ENCODE measurements at regions not wholly inside any gene's neighbourhood (a gene's known extent, or its start where the extent isn't known, plus 50 kb on each side); places are given as distances from the start of the nearest gene placed in this dataset.

DNA sequence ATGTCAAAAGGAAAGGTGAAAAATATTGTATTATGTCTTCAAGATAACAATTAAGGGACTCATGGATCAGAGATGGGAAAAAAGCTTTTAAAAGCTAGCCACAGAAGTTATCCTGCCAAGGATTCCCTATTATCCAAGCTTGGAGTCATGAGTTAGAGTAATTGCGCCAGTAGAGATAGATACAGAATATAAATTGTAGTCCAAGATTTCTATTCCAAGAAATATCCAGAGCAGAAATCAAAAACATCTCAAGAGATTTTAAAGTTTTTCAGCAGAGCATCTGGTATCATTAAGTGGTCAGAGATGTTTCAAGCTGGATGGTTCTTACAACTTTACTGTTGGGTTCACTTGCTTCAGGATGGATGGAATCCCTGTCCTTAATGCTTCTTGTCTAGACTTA, 186.7 kb downstream of the PCDH18 start:
- H3K9me3 ChIP-seq (ENCODE audit: control insufficient read depth, insufficient read depth, low read length), result no peaks in the 10 kb centered on the region
- no peaks in the 10 kb centered on the region for H3K36me3 ChIP-seq (ENCODE audit: control insufficient read depth, insufficient read depth, low read length)
- H3K4me3 ChIP-seq (ENCODE audit: insufficient read depth, low read depth, low read length), result no peak overlapping the region
- in situ Hi-C loops (cut with MboI; ENCODE audit: low sequenced_read_pairs), result no loop called here
- no peaks in the 10 kb centered on the region for H3K9me1 ChIP-seq (ENCODE audit: insufficient read depth, low read length)
- H3K18ac ChIP-seq (ENCODE audit: low read depth, low read length), result no peak overlapping the region
- H4K8ac ChIP-seq (ENCODE audit: low read depth in 2 of 2, low read length in 2 of 2), result no peak overlapping the region
- H4K91ac ChIP-seq (ENCODE audit: insufficient read depth, low read depth, low read length), result no peak overlapping the region
- H2BK120ac ChIP-seq (ENCODE audit: low read depth, low read length), result no peak overlapping the region
- no peak overlapping the region for H2AK9ac ChIP-seq (replicated peaks; ENCODE audit: low read depth, low read length, poor library complexity)
- no peak overlapping the region for H3K56ac ChIP-seq (ENCODE audit: extremely low read depth, insufficient read depth, low read length)
- H3K4me2 ChIP-seq (ENCODE audit: low read depth, low read length), result no peak overlapping the region
- POLR2A ChIA-PET (ENCODE audit: unreplicated experiment), result no interaction called here
- no peak overlapping the region for H2AK5ac ChIP-seq (ENCODE audit: low read depth, low read length)
- DNase-seq (no peak), ATAC-seq (ENCODE audit: low read depth) (no peak)
- no peaks in the 10 kb centered on the region for H4K20me1 ChIP-seq (ENCODE audit: insufficient read depth, low read length)
- H3K4ac ChIP-seq (ENCODE audit: low read depth, low read length), result no peak overlapping the region
- no TSS peak for BruUV-seq (replicated peaks)
- no peak overlapping the region for H2AFZ ChIP-seq (replicated peaks; ENCODE audit: low read length, poor library complexity)
- H2BK5ac ChIP-seq (ENCODE audit: low read depth, low read length, poor library complexity, severe bottlenecking), result no peak overlapping the region
- no peak for TF ChIP-seq RAD21 (IDR thresholded peaks at IDR 0.05; ENCODE audit: low read length)
- TF ChIP-seq POLR2A (IDR thresholded peaks at IDR 0.05; ENCODE audit: low read depth, low read length), result no peak
- TF ChIP-seq FOS (IDR thresholded peaks at IDR 0.05; ENCODE audit: low read depth, low read length), result no peak
- TF ChIP-seq RCOR1 (IDR thresholded peaks at IDR 0.05; ENCODE audit: insufficient replicate concordance, low read length), result no peak
- TF ChIP-seq BHLHE40 (IDR thresholded peaks at IDR 0.05; ENCODE audit: low read depth, low read length), result no peak
- TF ChIP-seq CHD1 (IDR thresholded peaks at IDR 0.05; ENCODE audit: low read depth, low read length), result no peak
- TF ChIP-seq MAFK (IDR thresholded peaks at IDR 0.05; ENCODE audit: low read depth, low read length), result no peak
- TF ChIP-seq CEBPB (IDR thresholded peaks at IDR 0.05; ENCODE audit: low read depth, low read length), result no peak
- TF ChIP-seq MXI1 (IDR thresholded peaks at IDR 0.05; ENCODE audit: borderline replicate concordance, low read depth, low read length), result no peak
- TF ChIP-seq, protein P1, sequence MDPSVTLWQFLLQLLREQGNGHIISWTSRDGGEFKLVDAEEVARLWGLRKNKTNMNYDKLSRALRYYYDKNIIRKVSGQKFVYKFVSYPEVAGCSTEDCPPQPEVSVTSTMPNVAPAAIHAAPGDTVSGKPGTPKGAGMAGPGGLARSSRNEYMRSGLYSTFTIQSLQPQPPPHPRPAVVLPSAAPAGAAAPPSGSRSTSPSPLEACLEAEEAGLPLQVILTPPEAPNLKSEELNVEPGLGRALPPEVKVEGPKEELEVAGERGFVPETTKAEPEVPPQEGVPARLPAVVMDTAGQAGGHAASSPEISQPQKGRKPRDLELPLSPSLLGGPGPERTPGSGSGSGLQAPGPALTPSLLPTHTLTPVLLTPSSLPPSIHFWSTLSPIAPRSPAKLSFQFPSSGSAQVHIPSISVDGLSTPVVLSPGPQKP (IDR thresholded peaks at IDR 0.05; ENCODE audit: borderline replicate concordance, low read depth, low read length), result no peak
- no peak overlapping the region for H3K14ac ChIP-seq (replicated peaks; ENCODE audit: low read depth, low read length)
- dilution Hi-C loops (cut with HindIII; ENCODE audit: low sequenced_read_pairs, unreplicated experiment), result no loop called here
- CTCF ChIA-PET, result no interaction called here
- no peak overlapping the region for H2BK20ac ChIP-seq (ENCODE audit: low read depth, low read length)
- no CpG with 5 or more reads among the region's 1 CpG for WGBS, 2 experiments (ENCODE audit: extremely low coverage in 2 of 2, insufficient read length in 1 of 2)
- H3K79me1 ChIP-seq (ENCODE audit: low read depth in 1 of 2, low read length in 2 of 2), result no peaks in the 10 kb centered on the region
- H3K4me1 ChIP-seq (ENCODE audit: control insufficient read depth, insufficient read depth, low read length), result 0 out of 2 replicates have a peak, but pooled peaks cover 2% of the 10 kb centered on the region
- no peaks in the 10 kb centered on the region for H3K27me3 ChIP-seq (ENCODE audit: control insufficient read depth, insufficient read depth, low read length)
- H3K23ac ChIP-seq (ENCODE audit: low read depth, low read length), result no peak overlapping the region
- no peak overlapping the region for H3K9ac ChIP-seq (ENCODE audit: low read depth, low read length)
- intact Hi-C loops (cut with micrococcal nuclease), result no loop called here
- H4K5ac ChIP-seq (ENCODE audit: low read depth, low read length), result no peak overlapping the region
- H3K27ac ChIP-seq (ENCODE audit: insufficient read depth, low read length), result no peak overlapping the region
- no peak overlapping the region for H2BK15ac ChIP-seq (ENCODE audit: low read depth, low read length)

Measured in IMR-90 (cell line).